Eye (tissue), 1 donor: ENCODE measurements at regions not wholly inside any gene's neighbourhood (a gene's known extent, or its start where the extent isn't known, plus 50 kb on each side); places are given as distances from the start of the nearest gene placed in this dataset.
A peak's percentile ranks its signal among the peaks of the same experiment; 100 is the strongest.

Experiments
- DNase-seq: peaks from one replicate; pipeline ENCODE4 v3.0.0-alpha.2; 2015

- DNase-seq: peak; percentile 2
Measured at GRCh38 chr9:118596374-118597015, 772.7 kb downstream of the BRINP1 start.

- DNase-seq: no peak
Measured at GRCh38 chr9:118606668-118607067, 762.6 kb downstream of the BRINP1 start.

- no peak for DNase-seq
Measured at GRCh38 chr9:118609355-118610044, 759.7 kb downstream of the BRINP1 start.

GRCh38 chr9:118612201-118612600 lies 757.0 kb downstream of the BRINP1 start:
- DNase-seq: no peak

- no peak for DNase-seq
Measured at GRCh38 chr9:118613996-118614395, 755.2 kb downstream of the BRINP1 start.

GRCh38 chr9:118618084-118618483 lies 751.2 kb downstream of the BRINP1 start:
- no peak for DNase-seq

GRCh38 chr9:118618849-118619248 lies 750.4 kb downstream of the BRINP1 start:
- DNase-seq: no peak

GRCh38 chr9:118624608-118625007 lies 744.6 kb downstream of the BRINP1 start:
- DNase-seq: no peak

GRCh38 chr9:118630079-118630478 lies 739.2 kb downstream of the BRINP1 start:
- no peak for DNase-seq

GRCh38 chr9:118630931-118631595 lies 738.2 kb downstream of the BRINP1 start:
- DNase-seq: no peak

GRCh38 chr9:118631956-118632355 lies 737.3 kb downstream of the BRINP1 start:
- no peak for DNase-seq

- DNase-seq: peak; percentile 22
Measured at GRCh38 chr9:118635416-118635815, 733.8 kb downstream of the BRINP1 start.

GRCh38 chr9:118637681-118638080 lies 731.6 kb downstream of the BRINP1 start:
- no peak for DNase-seq

GRCh38 chr9:118640836-118641560 lies 728.2 kb downstream of the BRINP1 start:
- no peak for DNase-seq

GRCh38 chr9:118643118-118643517 lies 726.1 kb downstream of the BRINP1 start:
- peak; percentile 7 for DNase-seq

GRCh38 chr9:118644066-118644465 lies 725.2 kb downstream of the BRINP1 start:
- no peak for DNase-seq

- no peak for DNase-seq
Measured at GRCh38 chr9:118647331-118647730, 721.9 kb downstream of the BRINP1 start.

GRCh38 chr9:118650417-118650816 lies 718.8 kb downstream of the BRINP1 start:
- no peak for DNase-seq

- no peak for DNase-seq
Measured at GRCh38 chr9:118651511-118651910, 717.7 kb downstream of the BRINP1 start.

GRCh38 chr9:118652258-118652657 lies 717.0 kb downstream of the BRINP1 start:
- DNase-seq: no peak

GRCh38 chr9:118652912-118653311 lies 716.3 kb downstream of the BRINP1 start:
- no peak for DNase-seq

- no peak for DNase-seq
Measured at GRCh38 chr9:118659011-118659410, 710.2 kb downstream of the BRINP1 start.

GRCh38 chr9:118665226-118665919 lies 703.9 kb downstream of the BRINP1 start:
- no peak for DNase-seq
